Breast epithelium (tissue), 4 donors: ENCODE measurements at regions not wholly inside any gene's neighbourhood (a gene's known extent, or its start where the extent isn't known, plus 50 kb on each side); places are given as distances from the start of the nearest gene placed in this dataset.

ENCODE experiments used
- DNase-seq, 2 donors: peaks; one replicate each; pipeline ENCODE4 v3.0.0-alpha.2; 2019; ENCODE audit warnings: low spot score in 2 of 2
- H3K27ac ChIP-seq, 2 donors: fragments of 200-600 bp; sonication (generic) in 1 of 2; one replicate each; pipeline ENCODE4 v1.5.1; 2016 to 2019; ENCODE audit warnings: mild to moderate bottlenecking in 1 of 2
- H3K27me3 ChIP-seq, 2 donors: fragments of 200-600 bp; sonication (generic) in 1 of 2; one replicate each; pipeline versions ENCODE4 v1.5.1 to v1.6.0; 2017 to 2019; ENCODE audit warnings: control low read depth in 1 of 2, mild to moderate bottlenecking in 1 of 2
- H3K36me3 ChIP-seq: fragments of 200-600 bp; one replicate; pipeline ENCODE4 v1.5.1; 2019
- H3K4me1 ChIP-seq, 2 donors: fragments of 200-600 bp; sonication (generic); one replicate each; pipeline ENCODE4 v1.5.1; 2016 to 2019; ENCODE audit warnings: control low read depth in 1 of 2
- H3K4me3 ChIP-seq, 3 donors: fragments of 200-600 bp; sonication (generic); 1 replicate in 2 of 3; 2 replicates in 1 of 3; pipeline ENCODE4 v1.5.1; 2016 to 2019; ENCODE audit warnings: mild to moderate bottlenecking in 3 of 3, moderate library complexity in 2 of 3
- H3K9me3 ChIP-seq, 2 donors: fragments of 200-600 bp; sonication (generic) in 1 of 2; one replicate each; pipeline ENCODE4 v1.5.1; 2016 to 2019; ENCODE audit warnings: control low read depth in 1 of 2
- POLR2A ChIP-seq: fragments of 450-650 bp; IDR thresholded peaks from one replicate; pipeline ENCODE4 v1.6.1; 2016; ENCODE audit warnings: antibody characterized with exemption, mild to moderate bottlenecking, moderate library complexity
- POLR2AphosphoS5 ChIP-seq, 3 donors: sonication (generic); formaldehyde crosslinking; IDR thresholded peaks; one replicate each; pipeline ENCODE4 v1.6.1; 2017; ENCODE audit warnings: antibody characterized with exemption in 3 of 3
- intact Hi-C: fragments of 100-400 bp; cut with DNase I; formaldehyde crosslinking; loops from one replicate; pipeline ENCODE4 v1.15.1; 2023; ENCODE audit warnings: low total_unique reads
- TF ChIP-seq, protein P1 (sequence below), 3 donors: fragments of 450-650 bp; IDR thresholded peaks; one replicate each; pipeline ENCODE4 v1.5.1; 2016 to 2017; ENCODE audit warnings: antibody characterized with exemption in 3 of 3, mild to moderate bottlenecking in 3 of 3, moderate library complexity in 3 of 3

DNA sequence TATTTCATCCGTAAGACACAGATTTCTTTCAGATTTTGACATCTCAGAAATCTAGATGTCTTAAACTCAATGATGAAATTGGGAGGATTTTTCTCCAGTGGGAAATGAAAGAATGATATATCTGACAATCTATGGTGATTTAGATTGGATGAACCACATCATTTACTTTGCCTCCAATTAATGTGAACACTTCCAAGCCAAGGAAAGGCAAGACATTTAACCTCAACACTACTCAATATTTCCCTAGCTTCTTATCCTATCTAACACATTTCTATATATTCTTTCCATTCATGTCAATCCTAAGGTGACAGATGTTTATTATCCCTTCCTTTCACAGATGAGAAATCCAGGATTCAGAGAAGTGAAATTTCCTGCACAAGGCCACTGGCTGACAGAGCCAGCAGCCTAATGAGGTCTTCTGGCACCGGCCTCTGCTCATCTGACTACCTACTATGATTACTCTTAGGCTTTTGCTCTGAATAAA lies 327.6 kb downstream of the IRS1 start:
- intact Hi-C loops, result no loop called here
- H3K27me3 ChIP-seq, result no peaks in the 10 kb centered on the region
- no peaks in the 10 kb centered on the region for H3K4me1 ChIP-seq
- DNase-seq, result no peak
- no peaks in the 10 kb centered on the region for H3K36me3 ChIP-seq
- TF ChIP-seq POLR2AphosphoS5 (IDR thresholded peaks at IDR 0.05) (no peak), POLR2A (no peak)
- TF ChIP-seq, protein P1, sequence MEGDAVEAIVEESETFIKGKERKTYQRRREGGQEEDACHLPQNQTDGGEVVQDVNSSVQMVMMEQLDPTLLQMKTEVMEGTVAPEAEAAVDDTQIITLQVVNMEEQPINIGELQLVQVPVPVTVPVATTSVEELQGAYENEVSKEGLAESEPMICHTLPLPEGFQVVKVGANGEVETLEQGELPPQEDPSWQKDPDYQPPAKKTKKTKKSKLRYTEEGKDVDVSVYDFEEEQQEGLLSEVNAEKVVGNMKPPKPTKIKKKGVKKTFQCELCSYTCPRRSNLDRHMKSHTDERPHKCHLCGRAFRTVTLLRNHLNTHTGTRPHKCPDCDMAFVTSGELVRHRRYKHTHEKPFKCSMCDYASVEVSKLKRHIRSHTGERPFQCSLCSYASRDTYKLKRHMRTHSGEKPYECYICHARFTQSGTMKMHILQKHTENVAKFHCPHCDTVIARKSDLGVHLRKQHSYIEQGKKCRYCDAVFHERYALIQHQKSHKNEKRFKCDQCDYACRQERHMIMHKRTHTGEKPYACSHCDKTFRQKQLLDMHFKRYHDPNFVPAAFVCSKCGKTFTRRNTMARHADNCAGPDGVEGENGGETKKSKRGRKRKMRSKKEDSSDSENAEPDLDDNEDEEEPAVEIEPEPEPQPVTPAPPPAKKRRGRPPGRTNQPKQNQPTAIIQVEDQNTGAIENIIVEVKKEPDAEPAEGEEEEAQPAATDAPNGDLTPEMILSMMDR (IDR thresholded peaks at IDR 0.05), result no peak
- H3K9me3 ChIP-seq, result no peaks in the 10 kb centered on the region
- H3K4me3 ChIP-seq, result no peak overlapping the region
- H3K27ac ChIP-seq, result no peak overlapping the region

DNA sequence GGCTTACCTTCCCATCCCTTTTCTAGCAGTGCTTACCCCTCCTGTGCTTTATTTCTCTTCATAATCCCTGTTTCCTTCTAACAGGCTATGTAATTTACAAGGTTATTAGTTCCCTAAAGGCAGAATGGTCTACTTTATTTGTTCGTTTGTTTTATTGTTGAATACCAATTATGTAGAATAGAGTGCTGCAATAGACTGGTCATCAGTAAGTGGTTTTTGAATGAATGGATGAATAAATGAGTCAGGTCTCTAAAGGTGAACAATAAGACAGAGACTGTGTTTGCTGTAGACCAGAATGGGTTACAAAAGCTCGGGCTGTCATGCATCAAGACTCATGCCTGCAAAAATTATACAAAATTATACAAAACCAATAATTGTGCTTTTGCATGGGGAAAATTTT lies 332.0 kb downstream of the IRS1 start:
- TF ChIP-seq POLR2AphosphoS5 (IDR thresholded peaks at IDR 0.05) (no peak), POLR2A (no peak)
- TF ChIP-seq, protein P1 (IDR thresholded peaks at IDR 0.05), result no peak
- no peak overlapping the region for H3K27ac ChIP-seq
- H3K27me3 ChIP-seq, result no peaks in the 10 kb centered on the region
- no peaks in the 10 kb centered on the region for H3K4me1 ChIP-seq
- H3K9me3 ChIP-seq, result no peaks in the 10 kb centered on the region
- no peak overlapping the region for H3K4me3 ChIP-seq
- DNase-seq, result no peak
- H3K36me3 ChIP-seq, result no peaks in the 10 kb centered on the region
- intact Hi-C loops, result no loop called here

DNA sequence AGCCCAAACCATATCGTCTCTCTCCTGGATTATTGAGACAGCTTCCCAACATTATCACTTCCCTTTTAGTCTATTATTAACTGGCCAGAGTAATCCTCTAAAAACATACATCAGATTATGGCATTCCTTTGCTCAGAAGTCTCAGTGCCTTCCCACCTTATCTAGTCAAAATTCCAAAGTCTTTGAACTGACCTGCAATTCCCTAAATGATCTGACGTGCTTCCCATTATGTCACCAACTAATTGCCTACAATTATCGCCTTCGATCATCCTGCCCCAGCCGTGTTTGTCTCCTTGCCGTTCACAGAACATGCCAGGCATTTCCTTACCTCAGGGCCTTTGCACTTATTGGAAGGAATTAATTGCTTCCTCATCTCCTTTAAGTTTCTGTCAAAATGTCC lies 332.4 kb downstream of the IRS1 start:
- H3K4me1 ChIP-seq, result no peaks in the 10 kb centered on the region
- intact Hi-C loops, result no loop called here
- no peak overlapping the region for H3K27ac ChIP-seq
- DNase-seq, result no peak
- H3K27me3 ChIP-seq, result no peaks in the 10 kb centered on the region
- H3K9me3 ChIP-seq, result no peaks in the 10 kb centered on the region
- TF ChIP-seq, protein P1 (IDR thresholded peaks at IDR 0.05), result no peak
- no peak for TF ChIP-seq POLR2A
- TF ChIP-seq POLR2AphosphoS5 (IDR thresholded peaks at IDR 0.05), result no peak
- H3K36me3 ChIP-seq, result no peaks in the 10 kb centered on the region
- H3K4me3 ChIP-seq, result no peak overlapping the region

DNA sequence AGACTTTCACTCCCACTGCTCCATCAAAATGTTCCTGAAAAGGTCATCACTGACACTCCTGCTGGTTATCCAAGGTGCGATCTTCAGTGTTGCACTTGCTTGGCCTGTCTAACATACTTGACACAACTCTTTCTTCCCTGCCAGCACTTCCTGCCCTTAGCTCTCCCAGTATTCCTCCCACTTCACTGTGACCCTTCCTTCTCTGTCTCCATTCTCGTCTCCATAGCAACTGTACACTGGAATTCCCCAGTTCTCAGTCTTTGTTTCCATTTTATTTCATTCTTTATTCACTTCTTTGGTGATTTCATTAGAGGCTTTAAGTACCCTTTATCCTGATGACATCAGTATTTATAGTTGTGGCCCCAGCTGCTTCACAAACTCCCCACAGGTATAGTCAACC lies 333.0 kb downstream of the IRS1 start:
- Histone ChIP-seq H3K27me3 (no peaks in the 10 kb centered on the region), H3K4me3 (no peak overlapping the region), H3K9me3 (no peaks in the 10 kb centered on the region), H3K27ac (peak overlapping the region; percentile 3 to 48), H3K36me3 (no peaks in the 10 kb centered on the region), H3K4me1 (no peaks in the 10 kb centered on the region)
- intact Hi-C loops, result no loop called here
- DNase-seq, result no peak
- TF ChIP-seq, protein P1 (IDR thresholded peaks at IDR 0.05), result no peak
- TF ChIP-seq POLR2AphosphoS5 (IDR thresholded peaks at IDR 0.05) (no peak), POLR2A (no peak)

DNA sequence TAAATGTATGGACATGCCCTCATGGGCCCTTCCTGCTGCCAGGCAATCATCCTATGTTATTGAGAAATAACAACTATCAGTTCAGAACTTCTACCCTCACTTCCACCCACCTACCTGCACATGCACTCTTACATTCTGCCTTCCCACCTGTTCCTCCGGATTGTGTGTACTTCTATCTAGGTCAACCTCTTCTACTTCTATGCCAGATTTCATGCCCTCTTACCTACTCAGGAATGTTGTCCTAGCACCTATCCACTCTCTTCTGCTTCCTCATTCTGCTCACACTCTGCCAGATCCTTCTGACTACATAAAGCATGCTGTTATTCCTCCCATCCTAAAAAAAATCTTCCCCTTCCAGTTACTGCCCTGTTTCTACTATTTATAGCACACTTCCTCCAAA lies 333.5 kb downstream of the IRS1 start:
- Histone ChIP-seq H3K27ac (peak overlapping the region; percentile 3 to 48), H3K27me3 (no peaks in the 10 kb centered on the region), H3K4me1 (no peaks in the 10 kb centered on the region), H3K9me3 (no peaks in the 10 kb centered on the region), H3K4me3 (no peak overlapping the region), H3K36me3 (no peaks in the 10 kb centered on the region)
- TF ChIP-seq POLR2A, result no peak
- no peak for TF ChIP-seq POLR2AphosphoS5 (IDR thresholded peaks at IDR 0.05)
- TF ChIP-seq, protein P1 (IDR thresholded peaks at IDR 0.05), result no peak
- DNase-seq, result no peak
- intact Hi-C loops, result no loop called here
